ENCODE measurements at regions not wholly inside any gene's neighbourhood (a gene's known extent, or its start where the extent isn't known, plus 50 kb on each side); places are given as distances from the start of the nearest gene placed in this dataset. TPM values are rescaled to one million over a fixed set of nuclear protein-coding genes. Genes with fewer than 3 reads are reported as not detected.

DNA sequence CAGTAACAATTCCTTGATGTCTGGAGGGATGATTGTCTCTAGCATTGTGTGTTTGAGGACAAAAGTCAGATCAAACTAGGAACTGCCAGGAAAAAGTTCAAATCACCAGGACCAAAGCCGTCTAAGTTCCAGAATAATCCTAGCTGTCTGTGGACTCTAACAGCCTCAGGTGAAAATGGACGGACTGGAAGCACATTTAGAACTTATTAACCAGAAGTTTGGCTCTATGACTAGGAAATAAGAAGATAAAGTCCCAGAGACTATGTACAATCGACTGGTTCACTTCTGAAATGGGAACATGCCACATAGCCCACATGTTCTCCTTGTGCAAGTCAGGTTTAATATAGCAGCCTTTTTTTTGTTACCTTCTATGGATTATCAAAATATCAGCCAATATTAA is 50.6 kb upstream of the SGO1 start:
- H3K4me3 Mint-ChIP-seq = no peak overlapping the region
- Histone ChIP-seq H3K36me3 (ENCODE audit: insufficient read depth) (no peaks in the 10 kb centered on the region), H3K79me2 (replicated peaks; ENCODE audit: insufficient read depth) (no peaks in the 10 kb centered on the region), H3K4me1 (ENCODE audit: insufficient read depth) (no peaks in the 10 kb centered on the region), H3F3A (replicated peaks; ENCODE audit: low read depth) (no peaks in the 10 kb centered on the region), H4K20me1 (replicated peaks; ENCODE audit: insufficient read depth) (no peaks in the 10 kb centered on the region), H3K4me2 (no peak overlapping the region), H3K4me3 (no peak overlapping the region), H3K27me3 (ENCODE audit: insufficient read depth) (no peaks in the 10 kb centered on the region), H3K27ac (ENCODE audit: low read depth) (no peak overlapping the region), H3K9me2 (ENCODE audit: insufficient read depth) (no peaks in the 10 kb centered on the region), H2AFZ (no peak overlapping the region)
- TF ChIP-seq, protein P1, sequence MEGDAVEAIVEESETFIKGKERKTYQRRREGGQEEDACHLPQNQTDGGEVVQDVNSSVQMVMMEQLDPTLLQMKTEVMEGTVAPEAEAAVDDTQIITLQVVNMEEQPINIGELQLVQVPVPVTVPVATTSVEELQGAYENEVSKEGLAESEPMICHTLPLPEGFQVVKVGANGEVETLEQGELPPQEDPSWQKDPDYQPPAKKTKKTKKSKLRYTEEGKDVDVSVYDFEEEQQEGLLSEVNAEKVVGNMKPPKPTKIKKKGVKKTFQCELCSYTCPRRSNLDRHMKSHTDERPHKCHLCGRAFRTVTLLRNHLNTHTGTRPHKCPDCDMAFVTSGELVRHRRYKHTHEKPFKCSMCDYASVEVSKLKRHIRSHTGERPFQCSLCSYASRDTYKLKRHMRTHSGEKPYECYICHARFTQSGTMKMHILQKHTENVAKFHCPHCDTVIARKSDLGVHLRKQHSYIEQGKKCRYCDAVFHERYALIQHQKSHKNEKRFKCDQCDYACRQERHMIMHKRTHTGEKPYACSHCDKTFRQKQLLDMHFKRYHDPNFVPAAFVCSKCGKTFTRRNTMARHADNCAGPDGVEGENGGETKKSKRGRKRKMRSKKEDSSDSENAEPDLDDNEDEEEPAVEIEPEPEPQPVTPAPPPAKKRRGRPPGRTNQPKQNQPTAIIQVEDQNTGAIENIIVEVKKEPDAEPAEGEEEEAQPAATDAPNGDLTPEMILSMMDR (conservative IDR thresholded peaks at IDR 0.05; ENCODE audit: low read depth in 2 of 2) = no peak
- no peaks in the 10 kb centered on the region for H3K27me3 Mint-ChIP-seq (ENCODE audit: insufficient read depth, low read depth, poor library complexity)
- no peak for ATAC-seq
- H3K27ac Mint-ChIP-seq = no peak overlapping the region
- H3K36me3 Mint-ChIP-seq (ENCODE audit: low read depth) = no peaks in the 10 kb centered on the region
- DNase-seq (ENCODE audit: low spot score) = no peak
- no peaks in the 10 kb centered on the region for H3K4me1 Mint-ChIP-seq
- H3K9me3 Mint-ChIP-seq = no peaks in the 10 kb centered on the region; the same call in 1 of the 3 replicates

Small RNA genes in the stretch of these regions (small RNA-seq; reads per million reads assigned to genes)
- not detected for gene RNU6-815P (ENCODE audit: low replicate concordance)
- gene RNU6-822P (ENCODE audit: low replicate concordance) = not detected
